Lung microvascular endothelial cell (primary cell): ENCODE measurements at regions not wholly inside any gene's neighbourhood (a gene's known extent, or its start where the extent isn't known, plus 50 kb on each side); places are given as distances from the start of the nearest gene placed in this dataset.

Experiments used
- DNase-seq, 2 donors: peaks; one replicate each; pipeline versions ENCODE4 v3.0.0 to v3.0.0-alpha.2; 2010; ENCODE audit warnings: low read depth in 2 of 2

DNA sequence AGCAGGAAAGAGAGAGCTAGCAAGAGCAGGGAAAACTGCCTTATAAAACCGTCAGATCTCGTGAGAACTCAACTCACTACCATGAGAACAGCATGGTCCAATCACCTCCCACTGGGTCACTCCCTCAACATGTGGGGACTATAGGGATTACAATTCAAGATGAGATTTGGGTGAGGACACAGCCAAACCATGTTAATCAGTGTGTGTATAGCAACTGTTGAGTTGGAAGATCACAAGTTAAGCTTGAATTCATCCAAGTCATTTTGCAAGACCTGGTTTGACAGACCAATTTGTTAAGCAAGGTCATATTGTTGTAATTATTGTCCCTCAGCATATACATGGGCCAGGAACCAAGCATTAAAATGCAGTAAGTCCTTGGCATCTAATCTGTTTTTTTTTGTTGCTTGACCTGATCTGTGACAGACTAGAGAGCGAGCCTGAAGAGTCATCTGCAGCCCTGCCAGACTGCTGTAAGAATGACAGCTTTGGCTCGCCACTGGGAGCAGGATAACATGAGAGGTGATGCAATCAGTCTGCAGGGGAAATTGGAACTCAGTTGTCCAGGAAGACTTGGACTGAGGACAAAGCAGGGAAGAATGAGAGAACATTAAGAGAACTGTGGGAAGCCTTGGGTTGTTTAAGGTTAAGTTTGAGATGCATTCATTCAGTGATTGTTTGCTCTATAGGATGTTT, 297.6 kb upstream of the SEL1L start:
- no peak for DNase-seq

DNA sequence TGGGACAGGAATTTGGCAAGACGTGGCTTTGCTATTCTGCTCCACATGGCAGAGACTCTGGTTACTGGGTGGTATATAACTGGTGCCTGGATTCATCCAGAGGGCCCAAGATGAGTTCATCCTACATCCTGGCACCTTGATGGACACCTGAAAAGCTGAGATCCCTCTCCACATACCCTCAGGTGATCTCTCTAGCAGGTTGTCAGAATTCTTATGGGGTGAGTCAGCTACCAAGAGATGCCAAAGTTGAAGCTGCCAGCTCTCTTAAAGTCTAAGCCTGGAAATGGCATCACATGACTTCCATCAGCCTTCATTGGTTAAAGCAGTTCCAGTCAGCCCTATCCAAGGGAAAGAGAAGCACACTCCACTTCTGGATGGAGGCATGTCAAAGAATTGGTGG, 300.7 kb upstream of the SEL1L start:
- no peak for DNase-seq

DNA sequence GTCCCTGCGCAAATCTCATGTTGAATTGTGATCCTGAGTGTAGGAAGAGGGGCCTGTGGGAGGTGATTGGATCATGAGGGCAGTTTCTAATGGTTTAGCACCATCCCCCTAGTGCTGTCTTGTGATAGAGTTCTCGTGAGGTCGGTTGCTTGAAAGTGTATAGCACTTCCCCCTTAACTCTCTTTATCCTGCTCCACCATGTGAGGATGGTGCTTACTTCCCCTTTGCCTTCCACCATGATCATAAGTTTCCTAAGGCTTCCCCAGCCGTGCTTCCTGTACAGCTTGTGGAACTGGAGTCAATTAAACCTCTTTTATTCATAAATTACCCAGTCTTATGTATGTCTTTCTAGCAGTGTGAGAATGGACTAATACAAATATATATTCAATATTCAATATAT, 303.7 kb upstream of the SEL1L start:
- DNase-seq: no peak

DNA sequence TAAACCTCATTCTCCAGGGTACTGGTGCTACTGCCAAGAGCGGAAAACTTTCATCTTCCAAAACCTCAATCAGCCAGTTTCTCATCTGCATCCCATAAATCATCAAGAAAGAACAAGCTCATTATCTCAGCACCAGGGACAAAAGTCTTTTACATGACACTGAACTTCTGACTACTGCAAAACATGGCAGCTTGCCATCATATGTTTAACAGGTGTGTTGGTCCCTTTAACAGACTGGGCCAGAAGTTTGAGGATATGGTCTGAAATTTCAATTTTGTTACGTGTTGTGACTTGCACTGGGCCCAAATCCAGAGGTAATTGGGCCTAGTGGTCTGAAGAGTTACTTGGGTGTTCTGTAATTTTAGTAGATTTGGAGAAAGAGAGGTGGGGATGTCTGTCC, 305.4 kb upstream of the SEL1L start:
- no peak for DNase-seq

DNA sequence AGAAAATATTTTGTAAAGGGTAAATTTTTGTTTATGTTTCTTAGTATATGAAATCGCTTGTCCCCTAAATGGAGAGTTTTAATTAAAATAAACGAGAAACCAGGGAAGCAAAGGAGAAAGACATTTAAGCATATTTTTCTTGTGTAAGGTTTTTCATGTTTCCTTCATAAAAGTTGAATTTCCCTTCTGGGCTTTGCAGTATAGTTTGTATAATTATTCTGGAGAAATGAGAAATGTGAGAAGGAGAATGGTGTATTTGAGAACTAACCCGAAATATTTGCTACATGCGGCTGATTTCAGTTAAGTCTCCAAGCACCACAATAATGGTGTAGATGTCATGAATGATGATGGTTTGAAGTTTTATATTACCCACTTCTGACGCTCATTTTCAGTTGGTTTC, 307.7 kb upstream of the SEL1L start:
- DNase-seq: no peak

DNA sequence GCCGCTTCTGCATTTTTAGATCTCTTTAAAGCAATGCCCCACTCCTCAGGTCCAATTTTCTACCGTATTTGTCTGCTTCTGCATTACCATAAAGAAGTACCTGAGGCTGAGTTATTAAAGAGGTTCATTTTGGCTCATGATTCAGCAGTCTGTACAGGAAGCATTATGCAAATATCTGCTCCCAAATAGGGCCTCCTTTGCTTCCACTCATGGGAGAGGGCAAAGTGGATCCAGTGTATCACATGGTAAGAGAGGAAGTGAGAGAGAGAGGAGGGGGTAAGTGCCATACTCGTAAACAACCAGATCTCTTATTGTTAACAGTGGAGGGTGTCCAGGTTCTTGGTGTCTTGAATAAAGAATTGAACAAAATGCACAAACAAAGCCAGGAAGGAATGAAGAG, 316.1 kb upstream of the SEL1L start:
- DNase-seq: no peak

DNA sequence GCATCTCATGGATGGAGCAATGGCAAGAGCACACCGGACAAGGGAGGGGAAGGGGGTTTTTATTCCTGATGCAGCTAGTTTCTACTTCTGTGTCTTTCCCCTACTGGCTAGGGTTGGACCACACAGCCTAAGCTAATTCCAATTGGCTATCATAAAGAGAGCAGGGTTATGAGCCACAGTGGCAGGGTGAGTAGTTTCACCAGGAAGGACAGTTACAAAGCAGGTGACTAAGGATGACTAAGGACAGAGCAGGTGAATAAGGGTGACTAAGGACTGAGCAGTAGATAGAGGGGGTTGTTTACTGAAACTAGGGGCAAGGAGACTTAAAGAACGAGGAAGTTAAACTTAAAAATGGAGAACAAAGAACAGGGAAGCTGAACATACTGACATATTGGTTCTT, 321.4 kb upstream of the SEL1L start:
- no peak for DNase-seq

DNA sequence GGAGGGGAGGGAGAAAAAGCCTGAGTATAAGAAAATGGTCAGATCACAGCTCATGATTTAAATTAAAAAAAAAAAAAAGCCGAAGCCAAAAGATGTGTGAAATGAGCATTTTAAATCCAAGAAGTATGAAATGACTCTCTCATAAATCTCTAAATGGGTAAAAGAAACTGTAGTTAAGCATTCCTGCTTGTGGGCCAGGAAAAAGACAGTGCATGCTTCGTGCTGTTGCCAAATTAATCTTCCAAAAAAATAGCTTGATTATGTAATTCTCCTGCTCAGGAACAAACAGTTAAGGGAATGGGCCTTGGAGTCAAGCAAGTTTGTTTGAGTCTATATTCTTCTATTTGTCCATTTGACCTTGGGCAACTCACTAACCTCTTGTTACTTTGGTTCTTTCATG, 325.4 kb upstream of the SEL1L start:
- no peak for DNase-seq

DNA sequence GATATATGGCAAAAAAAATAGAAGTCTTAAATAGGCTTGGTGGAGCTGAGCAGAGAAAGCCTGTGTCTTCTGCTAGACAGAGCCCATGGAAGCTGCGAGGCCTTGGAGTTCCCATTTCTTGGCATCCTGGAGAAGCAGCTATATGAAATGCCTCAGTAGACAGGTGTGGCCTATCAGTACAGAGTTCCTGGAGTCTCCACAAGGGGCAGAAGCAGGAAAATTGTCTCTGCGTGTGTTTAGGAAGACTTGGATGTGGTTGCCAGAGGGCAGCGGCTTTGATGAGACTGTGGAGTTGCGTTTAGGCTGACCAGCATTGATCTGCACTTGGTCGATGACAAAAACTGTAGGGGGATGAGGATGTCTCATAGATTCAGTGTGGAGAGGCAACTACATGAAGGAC, 334.5 kb upstream of the SEL1L start:
- DNase-seq: no peak

DNA sequence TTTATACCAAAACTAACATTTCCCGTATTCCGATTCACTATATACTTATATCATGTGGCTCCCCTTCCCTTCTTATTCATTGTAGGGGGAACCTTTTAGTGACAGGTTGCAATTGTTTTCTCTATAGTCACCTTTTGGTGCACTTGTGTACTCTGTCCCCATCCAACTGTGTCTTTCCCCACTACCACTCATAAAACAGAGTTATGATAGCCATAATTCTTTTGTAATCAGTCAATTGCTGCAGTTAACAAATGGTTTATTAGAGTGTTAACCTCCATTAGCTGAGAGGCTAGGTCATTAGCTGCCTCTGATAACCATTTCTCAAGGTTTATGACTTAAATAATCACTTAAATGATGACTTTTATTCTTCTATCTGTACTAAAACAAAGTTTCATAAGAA, 338.1 kb upstream of the SEL1L start:
- DNase-seq: no peak

DNA sequence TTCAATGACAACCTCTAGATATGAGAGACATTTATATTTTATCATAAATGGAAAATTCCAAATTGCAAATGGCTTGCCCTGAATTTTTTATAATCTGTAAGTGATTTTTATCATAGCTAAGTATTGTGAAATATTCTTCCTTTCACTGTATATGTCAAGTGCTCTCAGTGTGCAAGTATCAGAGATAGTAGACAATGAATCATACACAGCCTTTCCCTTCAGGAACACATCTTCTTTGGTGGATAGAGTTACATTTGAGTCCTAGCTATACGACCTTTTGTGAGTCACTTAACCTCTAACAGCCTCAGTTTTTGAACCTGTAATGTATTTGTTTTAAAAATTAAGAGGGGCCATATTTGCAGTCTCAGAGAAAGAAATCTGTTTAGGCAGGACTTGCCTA, 350.7 kb upstream of the SEL1L start:
- DNase-seq: no peak

DNA sequence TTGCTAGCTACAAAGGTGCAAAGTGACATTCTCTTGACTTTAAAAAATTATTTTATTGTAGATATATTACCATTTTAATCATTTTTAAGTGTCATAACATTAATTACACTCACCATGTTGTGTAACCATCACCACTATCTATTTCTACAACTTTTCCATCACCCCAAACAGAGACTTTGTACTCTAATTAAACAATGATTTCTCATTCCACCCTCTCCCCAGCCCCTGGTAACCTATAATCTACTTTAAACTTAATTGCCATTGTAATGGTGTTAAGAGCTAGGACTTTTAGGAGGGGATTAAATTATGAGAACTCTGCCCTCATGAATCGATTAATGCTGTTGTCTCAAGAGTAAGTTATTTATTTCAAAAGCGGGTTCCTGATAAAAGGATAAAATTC, 352.9 kb upstream of the SEL1L start:
- no peak for DNase-seq

DNA sequence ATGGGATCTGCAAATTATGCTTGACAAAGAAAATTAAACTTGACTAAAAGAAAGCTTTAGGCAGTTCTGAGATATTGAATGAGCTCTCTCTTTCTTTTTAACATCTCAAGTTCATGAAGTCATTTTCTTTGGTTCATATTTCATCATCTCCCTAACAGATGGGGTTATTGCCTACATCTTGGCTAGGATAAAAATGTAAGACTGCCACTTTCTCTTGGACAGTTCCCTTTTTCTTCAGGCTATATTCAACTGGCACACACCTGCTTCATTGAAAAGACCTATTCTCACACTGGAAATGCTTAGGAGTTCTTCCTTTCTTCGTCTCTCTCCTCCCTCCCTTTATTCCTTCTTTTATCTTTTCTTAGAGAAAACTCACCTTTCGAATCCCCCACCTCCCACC, 355.9 kb upstream of the SEL1L start:
- no peak for DNase-seq

DNA sequence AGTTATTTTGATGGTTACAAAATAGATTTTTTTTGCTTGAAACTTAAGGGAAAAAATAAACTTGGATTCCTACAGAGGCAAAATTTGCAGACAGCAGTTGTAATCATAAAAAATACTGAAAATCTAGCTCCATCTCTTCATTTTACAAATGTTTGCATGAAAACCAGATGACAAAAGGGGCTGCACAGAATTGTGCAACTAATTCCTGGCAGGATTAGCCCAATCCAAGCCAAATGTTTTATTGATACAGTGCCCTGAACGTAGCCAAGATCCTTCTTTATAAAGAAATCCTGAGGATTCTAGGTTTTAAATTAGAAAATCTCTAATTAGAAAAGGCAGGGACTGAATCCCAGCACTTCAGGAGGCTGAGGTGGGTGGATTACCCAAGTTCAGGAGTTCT, 356.4 kb upstream of the SEL1L start:
- no peak for DNase-seq

DNA sequence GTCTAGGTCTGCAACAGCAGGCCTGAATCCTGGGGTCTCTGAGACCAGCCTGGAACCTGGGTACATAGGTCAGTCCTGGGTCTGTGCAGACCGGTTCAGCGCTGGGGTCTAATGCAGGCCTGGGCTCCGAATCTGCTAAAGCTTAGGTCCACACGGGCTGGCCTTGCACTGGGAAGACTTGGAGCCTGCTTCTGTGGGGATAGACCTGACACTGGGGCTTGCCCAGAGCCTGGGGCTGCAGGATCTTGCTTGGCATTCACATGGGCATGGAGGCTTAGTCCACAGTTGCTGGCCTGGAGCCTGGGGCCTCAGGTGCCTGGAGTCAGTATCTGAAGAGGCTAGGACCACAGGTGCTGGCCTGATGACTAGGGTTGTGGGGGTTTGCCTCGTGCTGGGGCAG, 369.8 kb upstream of the SEL1L start:
- DNase-seq: no peak

DNA sequence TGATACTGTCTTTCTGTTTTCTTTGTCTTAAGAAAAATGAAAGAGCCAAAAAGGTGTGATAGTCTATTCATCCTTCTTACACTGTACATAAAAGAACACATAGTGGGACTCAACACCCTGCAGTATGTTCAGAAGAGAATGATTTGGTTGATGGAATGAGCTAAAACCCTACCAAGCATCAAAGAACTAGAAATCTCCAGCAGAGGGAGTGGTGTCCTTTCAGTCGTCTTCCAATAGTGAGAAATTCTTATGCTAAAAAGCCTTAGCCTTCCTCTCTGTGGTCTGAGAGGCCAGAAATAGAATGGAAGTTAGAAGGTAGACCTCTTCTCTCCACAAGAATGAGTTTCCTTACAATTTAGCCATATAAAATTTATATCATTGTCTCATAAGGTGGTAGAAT, 393.4 kb upstream of the SEL1L start:
- no peak for DNase-seq

DNA sequence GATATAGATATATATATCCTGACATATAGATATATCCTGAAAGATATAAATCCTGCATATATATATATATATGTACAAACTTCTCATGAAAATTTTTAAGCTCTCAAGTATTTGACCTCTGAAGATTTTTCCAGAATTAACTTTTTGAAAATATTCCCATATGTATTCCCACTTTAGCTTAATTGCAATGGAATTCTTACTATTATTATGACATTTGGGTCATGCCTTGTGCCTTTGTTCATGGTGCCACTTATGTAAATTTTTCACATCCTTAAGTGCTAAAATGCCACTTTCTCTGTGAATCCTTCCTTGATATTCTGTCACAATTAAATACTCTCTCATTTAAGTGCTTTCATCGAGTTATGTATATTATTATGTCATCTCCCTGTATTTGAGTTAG, 398.2 kb upstream of the SEL1L start:
- DNase-seq: no peak

DNA sequence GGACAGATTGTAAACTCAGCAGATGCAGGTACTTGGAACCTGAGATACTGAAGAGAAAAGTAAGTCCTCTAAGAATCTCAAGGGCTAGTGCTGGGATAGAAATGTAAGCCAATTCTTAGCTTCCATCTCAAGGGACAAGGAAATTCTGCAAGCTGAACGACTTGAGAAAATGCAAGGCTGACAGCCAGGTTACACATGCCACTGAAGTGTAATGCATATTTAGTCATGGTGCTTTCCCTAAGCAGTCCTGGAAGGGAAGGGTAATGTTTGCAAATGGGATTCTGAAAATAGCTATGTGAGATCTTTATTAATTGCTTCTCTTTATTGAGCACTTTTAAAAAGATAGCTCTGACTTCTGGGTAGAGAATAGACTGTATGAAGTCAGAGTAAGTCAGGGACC, 402.7 kb upstream of the SEL1L start:
- no peak for DNase-seq

DNA sequence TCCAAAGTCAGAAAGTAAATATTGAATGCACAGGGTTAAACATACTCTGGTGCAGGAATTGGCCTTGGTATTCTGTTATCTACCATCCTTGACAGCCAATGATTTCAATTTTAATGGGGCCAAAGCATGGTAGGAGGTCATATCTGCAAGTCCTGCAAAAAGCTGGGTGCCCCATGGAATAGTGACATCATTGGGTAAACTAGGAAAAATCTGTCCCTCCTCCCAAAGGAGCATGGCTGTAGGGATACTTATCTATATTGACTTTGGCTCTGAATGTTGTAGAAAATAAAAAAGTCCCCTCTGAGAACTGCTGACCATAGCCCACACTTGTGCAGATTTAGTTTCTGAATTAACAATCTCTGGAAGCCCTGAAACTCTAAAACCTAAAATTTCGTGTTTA, 403.2 kb upstream of the SEL1L start:
- DNase-seq: no peak

DNA sequence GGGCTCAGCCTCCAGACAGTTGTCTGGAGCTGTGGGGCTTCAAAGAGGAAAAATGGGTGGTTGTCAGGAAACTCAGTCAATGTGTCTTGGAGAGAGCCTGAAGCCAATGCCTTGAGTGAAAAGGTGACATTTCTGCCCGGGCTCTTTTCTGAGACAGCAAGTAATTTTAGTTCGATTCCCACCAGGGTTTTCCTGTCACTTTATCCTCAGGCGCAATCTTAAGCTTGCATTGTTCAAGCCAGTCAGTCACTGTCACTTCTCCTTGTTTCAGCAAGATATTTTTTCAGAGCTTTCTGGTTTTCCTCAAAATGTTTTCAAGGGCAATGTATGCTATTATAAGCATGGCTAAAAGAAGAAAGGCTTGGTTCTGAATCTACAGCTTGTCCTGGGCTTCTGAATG, 404.7 kb upstream of the SEL1L start:
- DNase-seq: no peak

DNA sequence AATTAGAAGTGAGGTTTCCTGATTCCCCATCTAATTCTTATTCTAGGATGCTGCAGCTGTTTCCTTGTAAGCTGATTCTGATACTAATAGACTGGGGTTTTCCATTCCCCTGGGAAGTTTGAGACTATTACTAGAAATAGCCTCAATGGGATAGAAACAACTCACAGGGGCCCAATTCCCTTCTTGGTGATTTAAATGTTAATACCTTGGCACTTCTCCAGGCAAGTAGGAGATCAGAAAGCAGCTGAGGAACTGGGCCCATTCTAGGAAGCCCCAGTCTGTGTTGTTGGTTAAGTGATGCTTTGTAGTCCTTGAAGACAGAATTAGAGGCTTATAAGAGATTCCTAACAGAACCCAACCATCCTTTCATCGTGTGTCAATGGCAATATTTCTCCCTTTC, 407.0 kb upstream of the SEL1L start:
- no peak for DNase-seq

DNA sequence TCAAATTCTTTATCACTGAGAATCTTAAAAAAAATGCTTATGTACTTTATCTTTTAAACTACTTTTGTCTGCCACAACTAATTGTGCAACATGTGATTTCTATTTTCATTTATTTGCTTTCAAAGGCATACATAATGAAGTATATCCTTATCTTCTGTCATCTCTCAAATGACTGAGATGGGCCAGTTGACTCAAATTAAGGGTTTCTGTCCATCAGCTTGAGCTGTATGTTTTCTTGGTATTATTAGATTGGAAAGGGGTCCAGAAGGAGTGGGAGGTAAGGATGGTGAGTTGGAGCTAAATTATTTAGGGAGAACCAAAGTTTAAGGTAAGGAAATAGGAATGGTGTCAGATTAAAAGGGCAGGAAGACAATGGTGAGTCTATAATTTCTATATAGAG, 408.4 kb upstream of the SEL1L start:
- no peak for DNase-seq

DNA sequence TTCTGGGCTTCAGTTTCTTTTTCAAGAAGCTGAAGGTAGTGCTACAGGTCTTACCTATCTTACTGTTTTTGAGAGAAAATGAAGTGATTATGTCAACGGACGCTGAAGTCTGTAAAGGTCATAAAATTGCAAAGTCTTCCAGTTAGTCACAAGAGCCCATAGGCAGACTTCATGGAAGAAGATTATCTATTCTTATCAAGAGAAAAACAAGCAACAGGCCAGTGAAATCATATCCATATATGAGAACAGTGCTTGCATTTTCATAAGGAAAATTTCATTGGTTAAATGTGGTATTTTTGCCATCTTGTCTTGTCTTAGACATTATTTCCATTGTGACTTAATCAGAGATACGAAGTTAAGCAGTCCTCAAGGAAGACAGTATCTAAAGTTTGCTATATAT, 412.7 kb upstream of the SEL1L start:
- no peak for DNase-seq
